GM23338 (cell line): ENCODE measurements at regions not wholly inside any gene's neighbourhood (a gene's known extent, or its start where the extent isn't known, plus 50 kb on each side); places are given as distances from the start of the nearest gene placed in this dataset.

Source experiments
- ATAC-seq: fragments of 200-7000 bp; cut with Tn5 transposase; 3 replicates; pipeline ENCODE4 v1.9.1; 2020
- DNase-seq: peaks from one replicate; pipeline ENCODE4 v3.0.0-alpha.2; 2015; ENCODE audit warnings: low spot score
- H2AFZ ChIP-seq: fragments of 200-600 bp; sonication (generic); 2 replicates; pipeline ENCODE4 v1.8.0; 2016; ENCODE audit warnings: antibody characterized with exemption, mild to moderate bottlenecking, moderate library complexity
- H3F3A ChIP-seq: fragments of 200-600 bp; sonication (generic); replicated peaks from 2 replicates; pipeline ENCODE4 v1.8.0; 2017; ENCODE audit warnings: antibody characterized with exemption, mixed run types, low read depth
- H3K27ac ChIP-seq: fragments of 200-600 bp; sonication (generic); 2 replicates; pipeline ENCODE4 v1.6.1; 2016; ENCODE audit warnings: low read depth
- H3K27me3 ChIP-seq: fragments of 200-600 bp; sonication (generic); 2 replicates; pipeline ENCODE4 v1.8.0; 2016; ENCODE audit warnings: mild to moderate bottlenecking, mixed run types, moderate library complexity; ENCODE audit not compliant: insufficient read depth
- H3K36me3 ChIP-seq: fragments of 200-600 bp; sonication (generic); 2 replicates; pipeline ENCODE4 v1.8.0; 2016; ENCODE audit warnings: mild to moderate bottlenecking; ENCODE audit not compliant: insufficient read depth
- H3K4me1 ChIP-seq: fragments of 200-600 bp; sonication (generic); 2 replicates; pipeline ENCODE4 v1.8.0; 2016; ENCODE audit warnings: mild to moderate bottlenecking, moderate library complexity; ENCODE audit not compliant: insufficient read depth
- H3K4me2 ChIP-seq: fragments of 200-600 bp; sonication (generic); 2 replicates; pipeline ENCODE4 v1.7.1; 2017; ENCODE audit warnings: mixed run types
- H3K4me3 ChIP-seq: fragments of 200-600 bp; sonication (generic); 2 replicates; pipeline ENCODE4 v1.6.1; 2016; ENCODE audit warnings: mixed run types
- H3K79me2 ChIP-seq: fragments of 200-600 bp; sonication (generic); replicated peaks from 2 replicates; pipeline ENCODE4 v1.8.0; 2017; ENCODE audit warnings: mild to moderate bottlenecking; ENCODE audit not compliant: insufficient read depth
- H3K9me2 ChIP-seq: fragments of 200-600 bp; sonication (generic); 2 replicates; pipeline ENCODE4 v1.8.0; 2017; ENCODE audit not compliant: insufficient read depth
- H4K20me1 ChIP-seq: fragments of 200-600 bp; sonication (generic); replicated peaks from 2 replicates; pipeline ENCODE4 v1.8.0; 2017; ENCODE audit warnings: mild to moderate bottlenecking; ENCODE audit not compliant: insufficient read depth
- H3K27ac Mint-ChIP-seq: 2 replicates; pipeline ENCODE4 v1.8.0; 2020; ENCODE audit warnings: inconsistent platforms, mild to moderate bottlenecking, moderate library complexity, mixed read lengths
- H3K27me3 Mint-ChIP-seq: 3 replicates; pipeline ENCODE4 v1.8.0; 2022; ENCODE audit warnings: low read depth, mild to moderate bottlenecking, moderate library complexity, mixed read lengths, inconsistent platforms; ENCODE audit not compliant: insufficient read depth, poor library complexity
- H3K36me3 Mint-ChIP-seq: 3 replicates; pipeline ENCODE4 v1.8.0; 2021; ENCODE audit warnings: low read depth, mild to moderate bottlenecking, inconsistent platforms, moderate library complexity, mixed read lengths
- H3K4me1 Mint-ChIP-seq: 3 replicates; pipeline ENCODE4 v1.8.0; 2020; ENCODE audit warnings: mild to moderate bottlenecking, inconsistent platforms, mixed read lengths
- H3K4me3 Mint-ChIP-seq: 3 replicates; pipeline ENCODE4 v1.8.0; 2021; ENCODE audit warnings: moderate library complexity, mild to moderate bottlenecking, inconsistent platforms, mixed read lengths
- H3K9me3 Mint-ChIP-seq: 3 replicates; pipeline ENCODE4 v1.8.0; 2020; ENCODE audit warnings: moderate library complexity, mild to moderate bottlenecking, inconsistent platforms, mixed read lengths
- CREB1 ChIP-seq: fragments of 250-450 bp; sonication (Bioruptor Pico); IDR thresholded peaks from 2 replicates; pipeline ENCODE4 v1.5.0; 2020; ENCODE audit warnings: low read depth, mild to moderate bottlenecking, moderate library complexity
- CTCF ChIP-seq, 2 experiments: fragments of 200-600 bp in 1 of 2; sonication (generic) in 1 of 2; conservative IDR thresholded peaks; 2 replicates each; pipeline versions ENCODE4 v1.5.1 to v1.6.1; 2016 to 2017; ENCODE audit warnings: antibody characterized with exemption in 2 of 2, low read depth in 2 of 2, mild to moderate bottlenecking in 2 of 2, moderate library complexity in 1 of 2
- ETS1 ChIP-seq: IDR thresholded peaks from 2 replicates; pipeline ENCODE4 v1.6.1; 2016; ENCODE audit warnings: antibody characterized with exemption
- EZH2 ChIP-seq: fragments of 200-600 bp; sonication (generic); IDR thresholded peaks from one replicate; pipeline ENCODE4 v1.8.0; 2017; ENCODE audit warnings: antibody characterized with exemption, mild to moderate bottlenecking, low read depth; ENCODE audit not compliant: unreplicated experiment
- EZH2phosphoT487 ChIP-seq: fragments of 200-600 bp; sonication (generic); IDR thresholded peaks from one replicate; pipeline ENCODE4 v1.8.1; 2018; ENCODE audit warnings: antibody characterized with exemption; ENCODE audit not compliant: unreplicated experiment
- JUNB ChIP-seq: IDR thresholded peaks from one replicate; pipeline ENCODE4 v1.6.1; 2016; ENCODE audit warnings: antibody characterized with exemption; ENCODE audit not compliant: unreplicated experiment
- NANOG ChIP-seq: IDR thresholded peaks from 2 replicates; pipeline ENCODE4 v1.6.1; 2016; ENCODE audit warnings: antibody characterized with exemption, borderline replicate concordance
- POLR2AphosphoS5 ChIP-seq: IDR thresholded peaks from 2 replicates; pipeline ENCODE4 v1.6.1; 2016; ENCODE audit warnings: antibody characterized with exemption, low read depth
- REST ChIP-seq: IDR thresholded peaks from one replicate; pipeline ENCODE4 v1.6.1; 2018; ENCODE audit warnings: antibody characterized with exemption; ENCODE audit not compliant: unreplicated experiment
- STAT1 ChIP-seq: IDR thresholded peaks from one replicate; pipeline ENCODE4 v1.6.1; 2016; ENCODE audit warnings: antibody characterized with exemption; ENCODE audit not compliant: unreplicated experiment
- ZNF114 ChIP-seq: fragments of 250-450 bp; sonication (Bioruptor Pico); IDR thresholded peaks from 2 replicates; pipeline ENCODE4 v1.5.0; 2020; ENCODE audit warnings: mild to moderate bottlenecking, moderate library complexity
- ZNF331 ChIP-seq: fragments of 250-450 bp; sonication (Bioruptor Pico); IDR thresholded peaks from 2 replicates; pipeline ENCODE4 v1.5.0; 2020; ENCODE audit warnings: low read depth, mild to moderate bottlenecking, moderate library complexity
- ZNF462 ChIP-seq: fragments of 250-450 bp; sonication (Bioruptor Pico); IDR thresholded peaks from 2 replicates; pipeline ENCODE4 v1.5.0; 2020; ENCODE audit warnings: mild to moderate bottlenecking, moderate library complexity

- no peaks in the 10 kb centered on the region for H3K4me1 Mint-ChIP-seq
- TF ChIP-seq ZNF462 (CRISPR knock-in tag) (no peak), ZNF114 (CRISPR knock-in tag) (no peak), JUNB (no peak), REST (no peak), ETS1 (no peak), POLR2AphosphoS5 (no peak), CREB1 (CRISPR knock-in tag) (no peak), EZH2 (no peak), ZNF331 (CRISPR knock-in tag) (no peak), EZH2phosphoT487 (no peak), NANOG (no peak), STAT1 (no peak), CTCF (conservative IDR thresholded peaks at IDR 0.05; ENCODE audit: low read depth in 2 of 2) (no peak)
- Histone ChIP-seq H3K4me3 (no peak overlapping the region), H3K79me2 (no peaks in the 10 kb centered on the region), H3F3A (no peaks in the 10 kb centered on the region), H3K9me2 (no peaks in the 10 kb centered on the region), H4K20me1 (no peaks in the 10 kb centered on the region), H2AFZ (no peak overlapping the region), H3K4me1 (no peaks in the 10 kb centered on the region), H3K4me2 (no peak overlapping the region), H3K27ac (no peak overlapping the region), H3K36me3 (0 out of 2 replicates have a peak, but pooled peaks cover 3% of the 10 kb centered on the region), H3K27me3 (no peaks in the 10 kb centered on the region)
- H3K4me3 Mint-ChIP-seq, result no peak overlapping the region
- H3K9me3 Mint-ChIP-seq, result peaks cover 11% of the 10 kb centered on the region
- H3K27me3 Mint-ChIP-seq, result peaks cover 2% of the 10 kb centered on the region
- no peak for ATAC-seq
- H3K27ac Mint-ChIP-seq, result no peak overlapping the region
- DNase-seq, result no peak
- H3K36me3 Mint-ChIP-seq, result peaks cover 6% of the 10 kb centered on the region; the same call in 1 of the 3 replicates
Measured at GRCh38 chr12:68391937-68392336, 59.8 kb upstream of the MDM1 start.
